Brain microvascular endothelial cell (primary cell): ENCODE measurements at regions not wholly inside any gene's neighbourhood (a gene's known extent, or its start where the extent isn't known, plus 50 kb on each side); places are given as distances from the start of the nearest gene placed in this dataset.

Experiments
- DNase-seq: peaks from one replicate; pipeline ENCODE4 v3.0.0-alpha.2; 2020
- H3K27ac ChIP-seq: fragments of 250-450 bp; sonication (Bioruptor Pico); 2 replicates; pipeline ENCODE4 v1.5.1; 2020; ENCODE audit warnings: mild to moderate bottlenecking, moderate library complexity
- H3K27me3 ChIP-seq: fragments of 250-450 bp; sonication (Bioruptor Pico); replicated peaks from 2 replicates; pipeline ENCODE4 v1.5.1; 2020; ENCODE audit warnings: mild to moderate bottlenecking
- H3K36me3 ChIP-seq: fragments of 250-450 bp; sonication (Bioruptor Pico); replicated peaks from 2 replicates; pipeline ENCODE4 v1.5.1; 2020; ENCODE audit warnings: mild to moderate bottlenecking
- H3K4me3 ChIP-seq: 2 replicates; pipeline ENCODE4 v1.5.1; 2011; ENCODE audit warnings: low read depth, mild to moderate bottlenecking, control low read depth, low read length, moderate library complexity
- in situ Hi-C: cut with HindIII; loops from 2 replicates; pipeline ENCODE4 v1.10.0; 2017; ENCODE audit warnings: low sequenced_read_pairs, low pct_ligation_motif_present
- TF ChIP-seq, protein P1 (sequence below): IDR thresholded peaks from 2 replicates; pipeline ENCODE4 v1.5.1; 2011; ENCODE audit warnings: low read depth, mild to moderate bottlenecking, moderate library complexity, low read length, control low read depth, inconsistent platforms; ENCODE audit errors: missing control alignments

DNA sequence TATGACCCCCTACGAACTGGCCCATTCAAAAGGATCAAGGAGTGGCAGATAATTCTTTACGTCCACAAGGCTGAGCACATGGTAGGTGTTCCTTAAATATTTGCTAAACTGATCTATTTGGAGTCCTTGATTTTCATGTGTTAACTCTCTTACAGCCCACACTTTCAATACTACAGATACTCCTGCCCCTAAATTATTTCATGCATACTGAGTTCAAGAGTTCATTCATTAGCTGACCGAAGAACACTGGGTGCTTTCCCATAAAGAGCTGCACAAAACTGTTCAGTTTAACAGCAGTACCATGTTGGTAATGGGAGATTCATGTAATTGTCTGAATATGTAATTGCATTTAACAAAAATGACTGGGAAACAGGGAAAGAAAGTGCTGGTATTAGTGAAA lies 170.5 kb upstream of the ADO start:
- Histone ChIP-seq H3K4me3 (no peak overlapping the region), H3K27ac (no peak overlapping the region), H3K27me3 (no peaks in the 10 kb centered on the region), H3K36me3 (no peaks in the 10 kb centered on the region)
- in situ Hi-C loops: no loop called here
- DNase-seq: no peak
- TF ChIP-seq, protein P1, sequence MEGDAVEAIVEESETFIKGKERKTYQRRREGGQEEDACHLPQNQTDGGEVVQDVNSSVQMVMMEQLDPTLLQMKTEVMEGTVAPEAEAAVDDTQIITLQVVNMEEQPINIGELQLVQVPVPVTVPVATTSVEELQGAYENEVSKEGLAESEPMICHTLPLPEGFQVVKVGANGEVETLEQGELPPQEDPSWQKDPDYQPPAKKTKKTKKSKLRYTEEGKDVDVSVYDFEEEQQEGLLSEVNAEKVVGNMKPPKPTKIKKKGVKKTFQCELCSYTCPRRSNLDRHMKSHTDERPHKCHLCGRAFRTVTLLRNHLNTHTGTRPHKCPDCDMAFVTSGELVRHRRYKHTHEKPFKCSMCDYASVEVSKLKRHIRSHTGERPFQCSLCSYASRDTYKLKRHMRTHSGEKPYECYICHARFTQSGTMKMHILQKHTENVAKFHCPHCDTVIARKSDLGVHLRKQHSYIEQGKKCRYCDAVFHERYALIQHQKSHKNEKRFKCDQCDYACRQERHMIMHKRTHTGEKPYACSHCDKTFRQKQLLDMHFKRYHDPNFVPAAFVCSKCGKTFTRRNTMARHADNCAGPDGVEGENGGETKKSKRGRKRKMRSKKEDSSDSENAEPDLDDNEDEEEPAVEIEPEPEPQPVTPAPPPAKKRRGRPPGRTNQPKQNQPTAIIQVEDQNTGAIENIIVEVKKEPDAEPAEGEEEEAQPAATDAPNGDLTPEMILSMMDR: no peak

DNA sequence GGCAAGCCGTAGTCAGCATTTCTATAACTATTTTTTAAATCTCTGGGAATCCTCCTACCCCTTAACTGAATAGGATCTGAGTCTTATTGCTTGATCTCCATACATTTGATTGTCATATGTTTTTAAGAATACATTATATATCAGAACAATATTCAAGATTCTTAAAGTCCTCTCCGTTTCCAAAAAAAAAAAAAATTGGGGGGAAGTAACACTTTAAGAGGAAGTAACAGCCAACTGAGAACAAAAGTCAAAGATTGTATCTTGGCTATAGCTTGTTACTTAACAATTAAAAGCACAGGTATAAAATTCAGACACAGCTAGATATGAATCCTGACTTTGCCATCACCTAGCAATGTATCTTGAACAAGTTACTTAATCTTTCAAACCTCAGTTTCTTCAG lies 169.9 kb upstream of the ADO start:
- no peak for DNase-seq
- no peaks in the 10 kb centered on the region for H3K27me3 ChIP-seq
- H3K27ac ChIP-seq: no peak overlapping the region
- TF ChIP-seq, protein P1: no peak
- H3K36me3 ChIP-seq: no peaks in the 10 kb centered on the region
- H3K4me3 ChIP-seq: no peak overlapping the region
- in situ Hi-C loops: no loop called here

DNA sequence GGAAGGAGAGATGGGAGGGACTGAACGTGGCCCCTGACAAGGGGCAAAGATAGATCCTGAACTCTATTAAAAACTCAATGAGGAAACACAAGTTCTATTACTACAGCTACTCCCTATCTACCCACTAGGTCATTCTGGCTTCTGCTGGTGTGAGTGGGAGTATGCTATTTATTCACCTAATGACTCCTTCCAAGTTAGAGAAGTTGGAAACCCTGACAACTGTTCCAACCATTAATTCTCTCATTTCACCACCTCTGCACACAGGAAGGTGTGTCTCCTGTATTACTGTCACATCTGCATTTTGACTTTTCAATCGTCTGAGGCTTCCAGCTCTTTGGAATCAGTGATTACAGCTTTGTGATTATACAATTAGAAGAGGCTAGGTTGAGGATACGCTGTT lies 169.4 kb upstream of the ADO start:
- Histone ChIP-seq H3K4me3 (no peak overlapping the region), H3K27me3 (no peaks in the 10 kb centered on the region), H3K36me3 (no peaks in the 10 kb centered on the region), H3K27ac (no peak overlapping the region)
- in situ Hi-C loops: no loop called here
- TF ChIP-seq, protein P1: no peak
- DNase-seq: no peak

DNA sequence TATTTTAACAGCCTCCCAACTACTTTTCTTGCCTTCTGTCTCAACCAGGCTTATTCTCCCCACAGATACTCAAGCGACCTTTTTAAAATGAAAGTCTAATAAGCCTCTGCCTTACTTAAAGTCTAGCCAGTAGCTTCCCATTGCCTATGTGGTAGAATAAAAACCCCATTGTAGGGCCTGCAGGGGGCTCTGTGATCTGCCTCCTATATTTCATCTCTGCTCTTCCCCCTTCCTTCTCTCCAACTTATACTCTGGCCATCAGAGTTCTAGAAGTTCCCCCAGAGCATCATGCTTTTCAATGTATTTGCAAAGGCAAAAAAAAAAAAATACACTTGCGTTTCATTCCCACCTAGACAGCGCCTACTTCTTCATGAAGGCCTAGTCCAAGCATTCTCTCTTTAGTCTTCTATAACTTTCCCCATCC lies 167.7 kb upstream of the ADO start:
- TF ChIP-seq, protein P1: peak; percentile 43
- Histone ChIP-seq H3K27me3 (no peaks in the 10 kb centered on the region), H3K4me3 (peak overlapping the region; percentile 13), H3K36me3 (no peaks in the 10 kb centered on the region), H3K27ac (no peak overlapping the region)
- no peak for DNase-seq
- in situ Hi-C loops: no loop called here

- no peaks in the 10 kb centered on the region for H3K36me3 ChIP-seq
- TF ChIP-seq, protein P1: no peak
- H3K27ac ChIP-seq: peak overlapping the region; percentile 53
- DNase-seq: peak; percentile 55
- peak overlapping the region; percentile 13 for H3K4me3 ChIP-seq
- in situ Hi-C loops: no loop called here
- H3K27me3 ChIP-seq: no peaks in the 10 kb centered on the region
Measured at GRCh38 chr10:62637249-62638061, 167.1 kb upstream of the ADO start.

GRCh38 chr10:62638062-62638477 lies 166.4 kb upstream of the ADO start:
- H3K4me3 ChIP-seq: no peak overlapping the region
- in situ Hi-C loops: no loop called here

More at GRCh38 chr10:62638062-62638477, 166.4 kb upstream of the ADO start:
- DNase-seq: peak; percentile 11
- TF ChIP-seq, protein P1: no peak
- H3K27me3 ChIP-seq: no peaks in the 10 kb centered on the region
- no peaks in the 10 kb centered on the region for H3K36me3 ChIP-seq
- H3K27ac ChIP-seq: peak overlapping the region; percentile 53
